GM18907 (cell line): ENCODE measurements at regions not wholly inside any gene's neighbourhood (a gene's known extent, or its start where the extent isn't known, plus 50 kb on each side); places are given as distances from the start of the nearest gene placed in this dataset.
"Not testable (repeated sequence)": the region's sequence is repeated elsewhere in the genome, so short reads cannot be mapped to it uniquely, and the experiment has no call there.

ENCODE experiments used
- ATAC-seq: cut with Tn5 transposase; IDR thresholded peaks from one replicate; pipeline ENCODE4 v1.9.1; 2021; ENCODE audit warnings: mild to moderate bottlenecking, moderate library complexity; ENCODE audit not compliant: unreplicated experiment

- not testable (repeated sequence) for ATAC-seq
Observed at GRCh38 chr16:21422824-21423223, 144.7 kb upstream of the CRYM start.

- ATAC-seq, result not testable (repeated sequence)
Observed at GRCh38 chr16:21404699-21405098, 126.6 kb upstream of the CRYM start.

- not testable (repeated sequence) for ATAC-seq
Observed at GRCh38 chr16:21397866-21398265, 119.8 kb upstream of the CRYM start.

- not testable (repeated sequence) for ATAC-seq
Observed at GRCh38 chr16:21396545-21396944, 118.5 kb upstream of the CRYM start.

- ATAC-seq, result not testable (repeated sequence)
Observed at GRCh38 chr16:21390634-21391033, 112.5 kb upstream of the CRYM start.

- ATAC-seq, result not testable (repeated sequence)
Observed at GRCh38 chr16:21389860-21390259, 111.8 kb upstream of the CRYM start.

- ATAC-seq, result not testable (repeated sequence)
Observed at GRCh38 chr16:21387757-21388156, 109.7 kb upstream of the CRYM start.

GRCh38 chr16:21386201-21386915 lies 108.3 kb upstream of the CRYM start:
- ATAC-seq, result not testable (repeated sequence)

- ATAC-seq, result not testable (repeated sequence)
Observed at GRCh38 chr16:21383682-21384081, 105.6 kb upstream of the CRYM start.

GRCh38 chr16:21379645-21380044 lies 101.6 kb upstream of the CRYM start:
- ATAC-seq, result peak; percentile 68

- not testable (repeated sequence) for ATAC-seq
Observed at GRCh38 chr16:21376196-21376899, 98.3 kb upstream of the CRYM start.

- ATAC-seq, result not testable (repeated sequence)
Observed at GRCh38 chr16:21375334-21375733, 97.2 kb upstream of the CRYM start.

GRCh38 chr16:21373454-21373853 lies 95.4 kb upstream of the CRYM start:
- not testable (repeated sequence) for ATAC-seq

- not testable (repeated sequence) for ATAC-seq
Observed at GRCh38 chr16:21372862-21373261, 94.8 kb upstream of the CRYM start.

- not testable (repeated sequence) for ATAC-seq
Observed at GRCh38 chr16:21372162-21372835, 94.2 kb upstream of the CRYM start.

- ATAC-seq, result not testable (repeated sequence)
Observed at GRCh38 chr16:21370791-21371190, 92.7 kb upstream of the CRYM start.

- not testable (repeated sequence) for ATAC-seq
Observed at GRCh38 chr16:21368973-21369942, 91.2 kb upstream of the CRYM start.

GRCh38 chr16:21367733-21368421 lies 89.8 kb upstream of the CRYM start:
- ATAC-seq, result not testable (repeated sequence)

- ATAC-seq, result peak; percentile 32
Observed at GRCh38 chr16:21366998-21367397, 88.9 kb upstream of the CRYM start.

GRCh38 chr16:21365541-21365940 lies 87.5 kb upstream of the CRYM start:
- ATAC-seq, result peak; percentile 37
